HL-60 (cell line): ENCODE measurements at regions not wholly inside any gene's neighbourhood (a gene's known extent, or its start where the extent isn't known, plus 50 kb on each side); places are given as distances from the start of the nearest gene placed in this dataset.

Experiments
- DNase-seq, 2 experiments: peaks; one replicate each; pipeline ENCODE4 v3.0.0-alpha.2; 2010 to 2020; ENCODE audit warnings: low read depth in 1 of 2, low spot score in 1 of 2
- H3K27ac ChIP-seq: fragments of 250-450 bp; sonication (Bioruptor Pico); replicated peaks from 2 replicates; pipeline ENCODE4 v1.5.1; 2020; ENCODE audit warnings: mild to moderate bottlenecking, moderate library complexity
- H3K27me3 ChIP-seq: fragments of 250-450 bp; sonication (Bioruptor Pico); 2 replicates; pipeline ENCODE4 v1.5.1; 2021; ENCODE audit warnings: mild to moderate bottlenecking, moderate library complexity; ENCODE audit not compliant: insufficient read depth, poor library complexity, severe bottlenecking
- H3K4me3 ChIP-seq: replicated peaks from 2 replicates; pipeline ENCODE4 v1.5.1; 2011; ENCODE audit warnings: mild to moderate bottlenecking, control low read depth, low read length; ENCODE audit not compliant: insufficient read depth
- GABPA ChIP-seq: IDR thresholded peaks from 2 replicates; pipeline ENCODE4 v1.6.1; 2012; ENCODE audit warnings: low read depth
- POLR2AphosphoS5 ChIP-seq: IDR thresholded peaks from 2 replicates; pipeline ENCODE4 v1.6.1; 2012; ENCODE audit warnings: low read depth
- SPI1 ChIP-seq: IDR thresholded peaks from 2 replicates; pipeline ENCODE4 v1.6.1; 2012; ENCODE audit warnings: low read depth, mild to moderate bottlenecking, borderline replicate concordance
- TF ChIP-seq, protein P1 (sequence below): IDR thresholded peaks from 2 replicates; pipeline ENCODE4 v1.6.1; 2012; ENCODE audit warnings: low read depth; ENCODE audit not compliant: insufficient replicate concordance
- TF ChIP-seq, protein P2 (sequence below): IDR thresholded peaks from one replicate; pipeline ENCODE4 v1.5.1; 2011; ENCODE audit warnings: low read length, control low read depth, inconsistent platforms; ENCODE audit not compliant: insufficient read depth

DNA sequence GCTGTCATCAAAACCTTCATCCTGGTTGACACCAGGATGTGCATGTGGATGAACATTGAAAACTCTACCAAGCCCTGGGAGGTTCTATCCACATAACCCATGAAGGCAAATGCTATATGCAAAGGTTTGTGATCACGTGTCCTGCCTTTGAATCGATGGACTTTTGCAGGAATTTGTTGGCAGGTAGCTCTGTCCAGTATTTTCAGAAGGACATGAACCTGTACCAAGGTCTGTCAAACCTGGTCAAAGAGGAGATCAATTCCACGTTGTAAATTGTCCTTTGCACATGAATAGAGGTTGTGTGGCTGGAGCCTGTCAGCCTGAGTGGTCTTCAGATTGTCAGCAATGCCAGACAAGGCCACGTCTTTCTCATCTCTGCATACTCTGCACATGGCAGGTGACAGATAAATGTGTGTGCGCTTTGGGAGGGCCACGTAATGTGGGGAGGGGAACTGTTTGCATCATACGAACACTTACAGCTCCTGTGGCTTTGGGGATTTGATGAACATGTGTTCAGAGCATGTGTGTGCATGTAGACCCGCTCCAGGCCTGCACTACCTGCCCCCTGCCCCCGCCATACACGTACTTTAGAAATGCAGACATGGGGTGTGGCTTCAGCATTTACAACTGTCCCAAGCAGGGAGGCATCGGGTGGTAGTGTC lies 169.1 kb downstream of the ERMARD start:
- TF ChIP-seq SPI1 (no peak), GABPA (no peak), POLR2AphosphoS5 (no peak)
- TF ChIP-seq, protein P1, sequence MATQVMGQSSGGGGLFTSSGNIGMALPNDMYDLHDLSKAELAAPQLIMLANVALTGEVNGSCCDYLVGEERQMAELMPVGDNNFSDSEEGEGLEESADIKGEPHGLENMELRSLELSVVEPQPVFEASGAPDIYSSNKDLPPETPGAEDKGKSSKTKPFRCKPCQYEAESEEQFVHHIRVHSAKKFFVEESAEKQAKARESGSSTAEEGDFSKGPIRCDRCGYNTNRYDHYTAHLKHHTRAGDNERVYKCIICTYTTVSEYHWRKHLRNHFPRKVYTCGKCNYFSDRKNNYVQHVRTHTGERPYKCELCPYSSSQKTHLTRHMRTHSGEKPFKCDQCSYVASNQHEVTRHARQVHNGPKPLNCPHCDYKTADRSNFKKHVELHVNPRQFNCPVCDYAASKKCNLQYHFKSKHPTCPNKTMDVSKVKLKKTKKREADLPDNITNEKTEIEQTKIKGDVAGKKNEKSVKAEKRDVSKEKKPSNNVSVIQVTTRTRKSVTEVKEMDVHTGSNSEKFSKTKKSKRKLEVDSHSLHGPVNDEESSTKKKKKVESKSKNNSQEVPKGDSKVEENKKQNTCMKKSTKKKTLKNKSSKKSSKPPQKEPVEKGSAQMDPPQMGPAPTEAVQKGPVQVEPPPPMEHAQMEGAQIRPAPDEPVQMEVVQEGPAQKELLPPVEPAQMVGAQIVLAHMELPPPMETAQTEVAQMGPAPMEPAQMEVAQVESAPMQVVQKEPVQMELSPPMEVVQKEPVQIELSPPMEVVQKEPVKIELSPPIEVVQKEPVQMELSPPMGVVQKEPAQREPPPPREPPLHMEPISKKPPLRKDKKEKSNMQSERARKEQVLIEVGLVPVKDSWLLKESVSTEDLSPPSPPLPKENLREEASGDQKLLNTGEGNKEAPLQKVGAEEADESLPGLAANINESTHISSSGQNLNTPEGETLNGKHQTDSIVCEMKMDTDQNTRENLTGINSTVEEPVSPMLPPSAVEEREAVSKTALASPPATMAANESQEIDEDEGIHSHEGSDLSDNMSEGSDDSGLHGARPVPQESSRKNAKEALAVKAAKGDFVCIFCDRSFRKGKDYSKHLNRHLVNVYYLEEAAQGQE = no peak
- TF ChIP-seq, protein P2, sequence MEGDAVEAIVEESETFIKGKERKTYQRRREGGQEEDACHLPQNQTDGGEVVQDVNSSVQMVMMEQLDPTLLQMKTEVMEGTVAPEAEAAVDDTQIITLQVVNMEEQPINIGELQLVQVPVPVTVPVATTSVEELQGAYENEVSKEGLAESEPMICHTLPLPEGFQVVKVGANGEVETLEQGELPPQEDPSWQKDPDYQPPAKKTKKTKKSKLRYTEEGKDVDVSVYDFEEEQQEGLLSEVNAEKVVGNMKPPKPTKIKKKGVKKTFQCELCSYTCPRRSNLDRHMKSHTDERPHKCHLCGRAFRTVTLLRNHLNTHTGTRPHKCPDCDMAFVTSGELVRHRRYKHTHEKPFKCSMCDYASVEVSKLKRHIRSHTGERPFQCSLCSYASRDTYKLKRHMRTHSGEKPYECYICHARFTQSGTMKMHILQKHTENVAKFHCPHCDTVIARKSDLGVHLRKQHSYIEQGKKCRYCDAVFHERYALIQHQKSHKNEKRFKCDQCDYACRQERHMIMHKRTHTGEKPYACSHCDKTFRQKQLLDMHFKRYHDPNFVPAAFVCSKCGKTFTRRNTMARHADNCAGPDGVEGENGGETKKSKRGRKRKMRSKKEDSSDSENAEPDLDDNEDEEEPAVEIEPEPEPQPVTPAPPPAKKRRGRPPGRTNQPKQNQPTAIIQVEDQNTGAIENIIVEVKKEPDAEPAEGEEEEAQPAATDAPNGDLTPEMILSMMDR = no peak
- Histone ChIP-seq H3K4me3 (no peak overlapping the region), H3K27me3 (no peaks in the 10 kb centered on the region), H3K27ac (no peak overlapping the region)
- no peak for DNase-seq

DNA sequence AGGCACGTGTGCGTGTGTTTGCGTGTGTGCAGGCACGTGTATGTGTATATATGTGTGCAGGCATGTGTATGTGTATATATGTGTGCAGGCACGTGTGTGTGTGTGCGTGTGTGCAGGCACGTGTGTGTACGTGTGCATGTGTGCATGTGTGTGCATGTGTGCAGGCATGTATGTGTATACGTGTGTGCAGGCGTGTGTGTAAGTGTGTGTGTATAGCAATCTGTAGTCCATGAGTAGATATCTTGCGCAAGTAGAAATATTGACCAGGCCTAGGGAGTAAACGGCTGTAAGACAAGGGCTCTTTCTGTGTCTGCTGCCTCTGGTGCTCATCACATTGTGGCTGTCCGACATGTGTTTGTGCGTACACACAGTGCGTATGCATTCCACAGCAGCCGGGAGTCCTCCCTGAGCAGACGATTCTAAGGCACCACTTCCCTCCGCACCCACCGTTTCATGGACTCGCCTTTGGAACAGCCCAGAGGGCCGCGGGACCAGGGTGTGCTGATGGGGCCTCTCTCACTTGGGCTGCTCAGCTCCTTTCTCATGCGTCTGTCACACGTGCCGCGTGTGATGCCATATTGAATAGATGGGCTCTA lies 167.6 kb downstream of the ERMARD start:
- Histone ChIP-seq H3K27ac (no peak overlapping the region), H3K4me3 (no peak overlapping the region), H3K27me3 (no peaks in the 10 kb centered on the region)
- DNase-seq = no peak
- TF ChIP-seq POLR2AphosphoS5 (no peak), GABPA (no peak), SPI1 (no peak)
- TF ChIP-seq, protein P1 = no peak
- TF ChIP-seq, protein P2 = no peak

DNA sequence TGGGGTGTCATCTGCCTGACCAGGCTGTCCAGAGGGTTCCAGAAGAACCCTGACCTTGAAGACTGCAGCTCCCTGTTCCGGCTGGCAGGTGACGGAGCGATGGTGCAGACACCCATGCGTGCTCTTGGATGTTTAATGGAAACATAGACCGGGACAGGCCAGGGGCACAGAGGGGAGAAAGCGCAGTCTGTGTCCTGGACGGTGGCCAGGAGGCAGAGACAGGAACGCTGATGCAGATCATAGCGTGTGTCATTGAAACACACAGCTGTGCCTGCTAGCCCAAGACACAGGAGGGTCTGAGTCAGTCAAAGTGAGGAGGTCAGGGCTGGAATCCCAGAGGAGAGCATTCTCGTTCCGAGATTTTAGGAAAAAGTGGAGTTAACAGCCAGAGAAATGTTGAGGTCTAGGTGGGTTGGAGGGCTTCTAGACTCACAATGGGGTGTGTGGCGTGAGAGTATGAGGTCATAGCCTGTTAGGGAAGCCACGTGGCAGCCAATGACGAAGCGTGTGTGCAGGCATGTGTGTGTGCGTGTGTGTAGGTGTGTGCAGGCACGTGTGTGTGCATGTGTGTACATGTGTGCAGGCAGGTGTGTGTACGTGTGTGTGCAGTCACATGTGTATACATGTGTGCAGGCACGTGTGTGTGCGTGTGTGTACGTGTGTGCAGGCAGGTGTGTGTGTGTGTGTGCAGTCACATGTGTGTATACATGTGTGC lies 167.0 kb downstream of the ERMARD start:
- H3K27ac ChIP-seq = no peak overlapping the region
- no peak overlapping the region for H3K4me3 ChIP-seq
- TF ChIP-seq SPI1 = no peak
- TF ChIP-seq, protein P2 = no peak
- TF ChIP-seq, protein P1 = no peak
- no peak for TF ChIP-seq POLR2AphosphoS5
- TF ChIP-seq GABPA = no peak
- no peaks in the 10 kb centered on the region for H3K27me3 ChIP-seq
- DNase-seq = no peak
